ENCODE measurements at regions not wholly inside any gene's neighbourhood (a gene's known extent, or its start where the extent isn't known, plus 50 kb on each side); places are given as distances from the start of the nearest gene placed in this dataset.

DNA sequence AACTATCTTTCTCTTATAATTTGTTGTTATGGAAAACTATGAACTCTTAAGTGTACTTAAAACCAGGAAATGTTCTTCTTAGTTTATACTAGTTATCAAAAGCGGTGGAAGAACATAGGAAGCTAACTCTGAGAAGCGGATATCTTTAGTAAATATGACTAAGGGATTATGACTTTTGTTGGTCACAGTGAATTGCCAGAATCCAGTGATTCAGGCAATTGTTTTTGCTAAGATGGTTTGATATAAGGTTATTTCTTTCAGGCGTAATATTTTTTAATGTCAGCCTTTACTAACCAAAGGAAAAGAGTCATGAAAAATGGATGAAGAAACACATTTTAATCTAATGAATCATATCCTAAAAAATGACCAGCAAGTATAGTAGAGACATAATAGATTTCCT is 473.5 kb downstream of the FOXG1 start:
- no peak for DNase-seq (ENCODE audit: low read depth in 1 of 2, low spot score in 1 of 2)
- TF ChIP-seq, protein P1, sequence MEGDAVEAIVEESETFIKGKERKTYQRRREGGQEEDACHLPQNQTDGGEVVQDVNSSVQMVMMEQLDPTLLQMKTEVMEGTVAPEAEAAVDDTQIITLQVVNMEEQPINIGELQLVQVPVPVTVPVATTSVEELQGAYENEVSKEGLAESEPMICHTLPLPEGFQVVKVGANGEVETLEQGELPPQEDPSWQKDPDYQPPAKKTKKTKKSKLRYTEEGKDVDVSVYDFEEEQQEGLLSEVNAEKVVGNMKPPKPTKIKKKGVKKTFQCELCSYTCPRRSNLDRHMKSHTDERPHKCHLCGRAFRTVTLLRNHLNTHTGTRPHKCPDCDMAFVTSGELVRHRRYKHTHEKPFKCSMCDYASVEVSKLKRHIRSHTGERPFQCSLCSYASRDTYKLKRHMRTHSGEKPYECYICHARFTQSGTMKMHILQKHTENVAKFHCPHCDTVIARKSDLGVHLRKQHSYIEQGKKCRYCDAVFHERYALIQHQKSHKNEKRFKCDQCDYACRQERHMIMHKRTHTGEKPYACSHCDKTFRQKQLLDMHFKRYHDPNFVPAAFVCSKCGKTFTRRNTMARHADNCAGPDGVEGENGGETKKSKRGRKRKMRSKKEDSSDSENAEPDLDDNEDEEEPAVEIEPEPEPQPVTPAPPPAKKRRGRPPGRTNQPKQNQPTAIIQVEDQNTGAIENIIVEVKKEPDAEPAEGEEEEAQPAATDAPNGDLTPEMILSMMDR (IDR thresholded peaks at IDR 0.05; ENCODE audit: insufficient read depth, low read length) = no peak
- TF ChIP-seq POLR2AphosphoS5 (IDR thresholded peaks at IDR 0.05; ENCODE audit: low read depth) = no peak
- TF ChIP-seq GABPA (IDR thresholded peaks at IDR 0.05; ENCODE audit: low read depth) = no peak
- TF ChIP-seq SPI1 (IDR thresholded peaks at IDR 0.05; ENCODE audit: borderline replicate concordance, low read depth) = no peak
- TF ChIP-seq, protein P2, sequence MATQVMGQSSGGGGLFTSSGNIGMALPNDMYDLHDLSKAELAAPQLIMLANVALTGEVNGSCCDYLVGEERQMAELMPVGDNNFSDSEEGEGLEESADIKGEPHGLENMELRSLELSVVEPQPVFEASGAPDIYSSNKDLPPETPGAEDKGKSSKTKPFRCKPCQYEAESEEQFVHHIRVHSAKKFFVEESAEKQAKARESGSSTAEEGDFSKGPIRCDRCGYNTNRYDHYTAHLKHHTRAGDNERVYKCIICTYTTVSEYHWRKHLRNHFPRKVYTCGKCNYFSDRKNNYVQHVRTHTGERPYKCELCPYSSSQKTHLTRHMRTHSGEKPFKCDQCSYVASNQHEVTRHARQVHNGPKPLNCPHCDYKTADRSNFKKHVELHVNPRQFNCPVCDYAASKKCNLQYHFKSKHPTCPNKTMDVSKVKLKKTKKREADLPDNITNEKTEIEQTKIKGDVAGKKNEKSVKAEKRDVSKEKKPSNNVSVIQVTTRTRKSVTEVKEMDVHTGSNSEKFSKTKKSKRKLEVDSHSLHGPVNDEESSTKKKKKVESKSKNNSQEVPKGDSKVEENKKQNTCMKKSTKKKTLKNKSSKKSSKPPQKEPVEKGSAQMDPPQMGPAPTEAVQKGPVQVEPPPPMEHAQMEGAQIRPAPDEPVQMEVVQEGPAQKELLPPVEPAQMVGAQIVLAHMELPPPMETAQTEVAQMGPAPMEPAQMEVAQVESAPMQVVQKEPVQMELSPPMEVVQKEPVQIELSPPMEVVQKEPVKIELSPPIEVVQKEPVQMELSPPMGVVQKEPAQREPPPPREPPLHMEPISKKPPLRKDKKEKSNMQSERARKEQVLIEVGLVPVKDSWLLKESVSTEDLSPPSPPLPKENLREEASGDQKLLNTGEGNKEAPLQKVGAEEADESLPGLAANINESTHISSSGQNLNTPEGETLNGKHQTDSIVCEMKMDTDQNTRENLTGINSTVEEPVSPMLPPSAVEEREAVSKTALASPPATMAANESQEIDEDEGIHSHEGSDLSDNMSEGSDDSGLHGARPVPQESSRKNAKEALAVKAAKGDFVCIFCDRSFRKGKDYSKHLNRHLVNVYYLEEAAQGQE (IDR thresholded peaks at IDR 0.05; ENCODE audit: insufficient replicate concordance, low read depth) = no peak
- no peaks in the 10 kb centered on the region for H3K27me3 ChIP-seq (ENCODE audit: insufficient read depth, poor library complexity, severe bottlenecking)
- no peak overlapping the region for H3K27ac ChIP-seq (replicated peaks)
- H3K4me3 ChIP-seq (replicated peaks; ENCODE audit: insufficient read depth, low read length) = no peak overlapping the region

GRCh38 chr14:29242755-29243754 is 476.5 kb downstream of the FOXG1 start:
- DNase-seq (ENCODE audit: low read depth in 1 of 2, low spot score in 1 of 2) = no peak
- H3K27me3 ChIP-seq (ENCODE audit: insufficient read depth, poor library complexity, severe bottlenecking) = no peaks in the 10 kb centered on the region
- no peak overlapping the region for H3K27ac ChIP-seq (replicated peaks)
- no peak overlapping the region for H3K4me3 ChIP-seq (replicated peaks; ENCODE audit: insufficient read depth, low read length)
- TF ChIP-seq GABPA (IDR thresholded peaks at IDR 0.05; ENCODE audit: low read depth) (no peak), POLR2AphosphoS5 (IDR thresholded peaks at IDR 0.05; ENCODE audit: low read depth) (no peak), SPI1 (IDR thresholded peaks at IDR 0.05; ENCODE audit: borderline replicate concordance, low read depth) (no peak)
- TF ChIP-seq, protein P2 (IDR thresholded peaks at IDR 0.05; ENCODE audit: insufficient replicate concordance, low read depth) = no peak
- TF ChIP-seq, protein P1 (IDR thresholded peaks at IDR 0.05; ENCODE audit: insufficient read depth, low read length) = no peak

GRCh38 chr14:29255692-29256091 is 489.1 kb downstream of the FOXG1 start:
- no peak overlapping the region for H3K4me3 ChIP-seq (replicated peaks; ENCODE audit: insufficient read depth, low read length)
- no peak for DNase-seq (ENCODE audit: low read depth in 1 of 2, low spot score in 1 of 2)
- H3K27me3 ChIP-seq (ENCODE audit: insufficient read depth, poor library complexity, severe bottlenecking) = no peaks in the 10 kb centered on the region
- TF ChIP-seq, protein P1 (IDR thresholded peaks at IDR 0.05; ENCODE audit: insufficient read depth, low read length) = no peak
- TF ChIP-seq GABPA (IDR thresholded peaks at IDR 0.05; ENCODE audit: low read depth) (no peak), POLR2AphosphoS5 (IDR thresholded peaks at IDR 0.05; ENCODE audit: low read depth) (no peak), SPI1 (IDR thresholded peaks at IDR 0.05; ENCODE audit: borderline replicate concordance, low read depth) (no peak)
- TF ChIP-seq, protein P2 (IDR thresholded peaks at IDR 0.05; ENCODE audit: insufficient replicate concordance, low read depth) = no peak
- no peak overlapping the region for H3K27ac ChIP-seq (replicated peaks)
